ENCODE measurements at regions not wholly inside any gene's neighbourhood (a gene's known extent, or its start where the extent isn't known, plus 50 kb on each side); places are given as distances from the start of the nearest gene placed in this dataset.
"Not testable (repeated sequence)": the region's sequence is repeated elsewhere in the genome, so short reads cannot be mapped to it uniquely, and the experiment has no call there.

DNA sequence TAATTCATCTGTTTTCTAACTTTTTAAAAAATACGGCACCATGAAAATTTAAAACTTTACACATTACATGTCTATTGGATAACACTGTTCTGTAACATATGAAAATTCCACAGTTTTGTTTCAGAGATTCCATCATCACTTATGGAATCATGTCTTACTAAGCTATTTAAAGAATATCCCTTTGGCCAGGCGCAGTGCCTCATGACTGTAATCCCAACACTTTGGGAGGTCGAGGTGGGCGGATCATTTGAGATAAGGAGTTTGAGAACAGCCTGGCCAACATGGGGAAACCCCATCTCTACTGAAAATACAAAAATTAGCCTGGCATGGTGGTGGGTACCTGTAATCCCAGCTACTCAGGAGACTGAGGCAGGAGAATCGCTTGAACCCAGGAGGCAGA is 131.7 kb upstream of the KRR1 start:
- not testable (repeated sequence) for H3K4me2 ChIP-seq (ENCODE audit: insufficient read depth, low read length, poor library complexity, severe bottlenecking); H2BK12ac ChIP-seq (ENCODE audit: low read length); H2BK120ac ChIP-seq (ENCODE audit: low read depth, low read length); H2AK5ac ChIP-seq (ENCODE audit: low read depth, low read length); H2BK5ac ChIP-seq (ENCODE audit: low read length); H3K4me3 ChIP-seq (ENCODE audit: low read length in 2 of 2); H3K27me3 ChIP-seq (ENCODE audit: control insufficient read depth in 3 of 3, insufficient read depth in 3 of 3, low read depth in 1 of 3, low read length in 3 of 3); H3K9ac ChIP-seq (ENCODE audit: low read depth, low read length, poor library complexity); H2BK15ac ChIP-seq (ENCODE audit: low read length); H3K27ac ChIP-seq (replicated peaks; ENCODE audit: low read length); H4K91ac ChIP-seq (ENCODE audit: low read depth, low read length, poor library complexity); H3K18ac ChIP-seq (ENCODE audit: low read length); H3K4me1 ChIP-seq (ENCODE audit: control insufficient read depth in 2 of 2, insufficient read depth in 1 of 2, low read depth in 1 of 2, low read length in 2 of 2); H3K36me3 ChIP-seq (replicated peaks in 1 of 2; ENCODE audit: control insufficient read depth in 2 of 2, insufficient read depth in 2 of 2, low read length in 2 of 2); DNase-seq (ENCODE audit: low spot score); H3K4ac ChIP-seq (ENCODE audit: low read length); H2AFZ ChIP-seq (ENCODE audit: low read length); H3K23ac ChIP-seq (ENCODE audit: low read depth, low read length, poor library complexity); H4K8ac ChIP-seq (ENCODE audit: low read depth, low read length); H3K14ac ChIP-seq (ENCODE audit: low read length); H3K79me1 ChIP-seq (ENCODE audit: low read depth, low read length); H3K9me3 ChIP-seq (replicated peaks in 1 of 2; ENCODE audit: control insufficient read depth in 2 of 2, insufficient read depth in 1 of 2, low read depth in 1 of 2, low read length in 2 of 2)
- no CpG with 5 or more reads among the region's 5 CpGs for WGBS, 2 donors (ENCODE audit: extremely low coverage in 2 of 2, insufficient read length in 2 of 2, insufficient replicate concordance in 1 of 2)

- H3K4me3 ChIP-seq (ENCODE audit: low read length in 2 of 2): no peak overlapping the region
- no peaks in the 10 kb centered on the region for H3K79me1 ChIP-seq (ENCODE audit: low read depth, low read length)
- no peak overlapping the region for H3K27ac ChIP-seq (replicated peaks; ENCODE audit: low read length)
- no peak overlapping the region for H4K8ac ChIP-seq (ENCODE audit: low read depth, low read length)
- no peak overlapping the region for H3K18ac ChIP-seq (ENCODE audit: low read length)
- no peak overlapping the region for H2BK120ac ChIP-seq (ENCODE audit: low read depth, low read length)
- no peak overlapping the region for H3K4me2 ChIP-seq (ENCODE audit: insufficient read depth, low read length, poor library complexity, severe bottlenecking)
- H3K14ac ChIP-seq (ENCODE audit: low read length): no peak overlapping the region
- no peak for DNase-seq (ENCODE audit: low spot score)
- no peak overlapping the region for H2AFZ ChIP-seq (ENCODE audit: low read length)
- no peak overlapping the region for H4K91ac ChIP-seq (ENCODE audit: low read depth, low read length, poor library complexity)
- peaks cover 2 to 7% of the 10 kb centered on the region in 2 donors for H3K4me1 ChIP-seq (ENCODE audit: control insufficient read depth in 2 of 2, insufficient read depth in 1 of 2, low read depth in 1 of 2, low read length in 2 of 2)
- no peak overlapping the region for H2BK12ac ChIP-seq (ENCODE audit: low read length)
- no peak overlapping the region for H3K4ac ChIP-seq (ENCODE audit: low read length)
- WGBS, 2 donors (ENCODE audit: extremely low coverage in 2 of 2, insufficient read length in 2 of 2, insufficient replicate concordance in 1 of 2): no CpG with 5 or more reads among the region's 1 CpG
- no peak overlapping the region for H2BK5ac ChIP-seq (ENCODE audit: low read length)
- H3K27me3 ChIP-seq (ENCODE audit: control insufficient read depth in 3 of 3, insufficient read depth in 3 of 3, low read depth in 1 of 3, low read length in 3 of 3): no peaks in the 10 kb centered on the region
- no peaks in the 10 kb centered on the region for H3K9me3 ChIP-seq (replicated peaks in 1 of 2; ENCODE audit: control insufficient read depth in 2 of 2, insufficient read depth in 1 of 2, low read depth in 1 of 2, low read length in 2 of 2)
- no peak overlapping the region for H2AK5ac ChIP-seq (ENCODE audit: low read depth, low read length)
- no peak overlapping the region for H2BK15ac ChIP-seq (ENCODE audit: low read length)
- no peak overlapping the region for H3K23ac ChIP-seq (ENCODE audit: low read depth, low read length, poor library complexity)
- no peaks in the 10 kb centered on the region for H3K36me3 ChIP-seq (replicated peaks in 1 of 2; ENCODE audit: control insufficient read depth in 2 of 2, insufficient read depth in 2 of 2, low read length in 2 of 2)
- no peak overlapping the region for H3K9ac ChIP-seq (ENCODE audit: low read depth, low read length, poor library complexity)
Observed at GRCh38 chr12:75642226-75642625, 130.8 kb upstream of the KRR1 start.

DNA sequence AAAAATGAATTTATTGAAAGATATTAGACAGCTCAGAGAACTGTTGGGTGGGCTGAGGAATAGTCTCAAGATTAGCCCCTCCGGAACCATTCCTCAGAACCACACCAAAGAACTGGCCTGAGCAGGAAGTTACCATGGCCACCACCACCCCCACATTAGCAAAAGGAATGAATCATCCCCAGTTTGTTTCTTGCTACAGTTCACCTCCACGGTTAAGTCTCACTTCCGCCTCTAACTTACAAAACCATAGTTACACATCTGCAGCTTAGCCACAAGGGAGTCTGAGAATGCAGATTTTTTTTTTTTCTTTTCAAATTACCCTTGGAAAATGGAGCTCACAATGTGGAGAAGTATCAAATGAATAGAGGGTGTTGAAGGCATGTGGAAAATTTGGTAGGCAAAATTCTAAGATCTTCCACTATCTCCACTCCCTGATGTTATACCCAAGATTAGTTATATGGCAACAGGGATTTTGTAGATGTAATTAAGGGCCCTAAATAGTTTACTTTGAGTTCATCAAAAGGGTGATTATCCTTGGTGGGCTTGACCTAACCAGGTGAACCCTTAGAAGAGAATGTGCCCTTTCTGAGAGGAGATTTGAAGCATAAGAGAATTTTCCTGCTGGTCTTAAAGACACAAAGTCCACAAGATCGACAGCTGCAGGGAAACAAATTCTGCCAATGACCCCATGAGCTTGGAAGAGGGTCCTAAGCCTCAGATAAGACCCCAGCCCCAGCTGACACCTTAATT is 129.8 kb upstream of the KRR1 start:
- Histone ChIP-seq H3K4me3 (ENCODE audit: low read length in 2 of 2) (no peak overlapping the region), H3K18ac (ENCODE audit: low read length) (no peak overlapping the region), H3K9me3 (replicated peaks in 1 of 2; ENCODE audit: control insufficient read depth in 2 of 2, insufficient read depth in 1 of 2, low read depth in 1 of 2, low read length in 2 of 2) (no peaks in the 10 kb centered on the region), H3K4ac (ENCODE audit: low read length) (no peak overlapping the region), H3K27me3 (ENCODE audit: control insufficient read depth in 3 of 3, insufficient read depth in 3 of 3, low read depth in 1 of 3, low read length in 3 of 3) (no peaks in the 10 kb centered on the region), H2BK15ac (ENCODE audit: low read length) (no peak overlapping the region), H4K91ac (ENCODE audit: low read depth, low read length, poor library complexity) (no peak overlapping the region), H2AFZ (ENCODE audit: low read length) (peak overlapping the region; percentile 74), H2BK120ac (ENCODE audit: low read depth, low read length) (no peak overlapping the region), H4K8ac (ENCODE audit: low read depth, low read length) (no peak overlapping the region), H3K14ac (ENCODE audit: low read length) (no peak overlapping the region), H3K23ac (ENCODE audit: low read depth, low read length, poor library complexity) (no peak overlapping the region), H2BK12ac (ENCODE audit: low read length) (no peak overlapping the region), H3K27ac (replicated peaks; ENCODE audit: low read length) (no peak overlapping the region), H3K4me2 (ENCODE audit: insufficient read depth, low read length, poor library complexity, severe bottlenecking) (no peak overlapping the region), H3K79me1 (ENCODE audit: low read depth, low read length) (no peaks in the 10 kb centered on the region), H3K9ac (ENCODE audit: low read depth, low read length, poor library complexity) (no peak overlapping the region), H2AK5ac (ENCODE audit: low read depth, low read length) (no peak overlapping the region), H3K4me1 (ENCODE audit: control insufficient read depth in 2 of 2, insufficient read depth in 1 of 2, low read depth in 1 of 2, low read length in 2 of 2) (peaks cover 2 to 7% of the 10 kb centered on the region in 2 donors), H2BK5ac (ENCODE audit: low read length) (no peak overlapping the region), H3K36me3 (replicated peaks in 1 of 2; ENCODE audit: control insufficient read depth in 2 of 2, insufficient read depth in 2 of 2, low read length in 2 of 2) (no peaks in the 10 kb centered on the region)
- WGBS, 2 donors (ENCODE audit: extremely low coverage in 2 of 2, insufficient read length in 2 of 2, insufficient replicate concordance in 1 of 2): no CpG with 5 or more reads among the region's 4 CpGs
- no peak for DNase-seq (ENCODE audit: low spot score)

- Histone ChIP-seq H3K9ac (ENCODE audit: low read depth, low read length, poor library complexity) (no peak overlapping the region), H3K4me1 (ENCODE audit: control insufficient read depth in 2 of 2, insufficient read depth in 1 of 2, low read depth in 1 of 2, low read length in 2 of 2) (peaks cover 2 to 8% of the 10 kb centered on the region in 2 donors), H3K27me3 (ENCODE audit: control insufficient read depth in 3 of 3, insufficient read depth in 3 of 3, low read depth in 1 of 3, low read length in 3 of 3) (no peaks in the 10 kb centered on the region), H3K79me1 (ENCODE audit: low read depth, low read length) (no peaks in the 10 kb centered on the region), H4K8ac (ENCODE audit: low read depth, low read length) (no peak overlapping the region), H3K27ac (replicated peaks; ENCODE audit: low read length) (no peak overlapping the region), H2BK5ac (ENCODE audit: low read length) (no peak overlapping the region), H2BK120ac (ENCODE audit: low read depth, low read length) (no peak overlapping the region), H3K9me3 (replicated peaks in 1 of 2; ENCODE audit: control insufficient read depth in 2 of 2, insufficient read depth in 1 of 2, low read depth in 1 of 2, low read length in 2 of 2) (no peaks in the 10 kb centered on the region), H2AFZ (ENCODE audit: low read length) (no peak overlapping the region), H2BK15ac (ENCODE audit: low read length) (no peak overlapping the region), H4K91ac (ENCODE audit: low read depth, low read length, poor library complexity) (no peak overlapping the region), H3K36me3 (replicated peaks in 1 of 2; ENCODE audit: control insufficient read depth in 2 of 2, insufficient read depth in 2 of 2, low read length in 2 of 2) (no peaks in the 10 kb centered on the region), H3K4me3 (ENCODE audit: low read length in 2 of 2) (no peak overlapping the region), H3K4ac (ENCODE audit: low read length) (no peak overlapping the region), H2BK12ac (ENCODE audit: low read length) (no peak overlapping the region), H3K23ac (ENCODE audit: low read depth, low read length, poor library complexity) (no peak overlapping the region), H2AK5ac (ENCODE audit: low read depth, low read length) (no peak overlapping the region), H3K4me2 (ENCODE audit: insufficient read depth, low read length, poor library complexity, severe bottlenecking) (no peak overlapping the region), H3K18ac (ENCODE audit: low read length) (no peak overlapping the region), H3K14ac (ENCODE audit: low read length) (no peak overlapping the region)
- DNase-seq (ENCODE audit: low spot score): no peak
- WGBS, 2 donors (ENCODE audit: extremely low coverage in 2 of 2, insufficient read length in 2 of 2, insufficient replicate concordance in 1 of 2): no CpG with 5 or more reads among the region's 7 CpGs
Observed at GRCh38 chr12:75638792-75639191, 127.4 kb upstream of the KRR1 start.

Measured in neuronal stem cell (in vitro differentiated cells).